Liver (tissue), 8 donors: ENCODE measurements at regions not wholly inside any gene's neighbourhood (a gene's known extent, or its start where the extent isn't known, plus 50 kb on each side); places are given as distances from the start of the nearest gene placed in this dataset.

Experiments
- DNase-seq: peaks from one replicate; pipeline ENCODE4 v3.0.0-alpha.2; 2017; ENCODE audit warnings: low spot score
- H3K27ac ChIP-seq, 2 donors: one replicate each; pipeline ENCODE4 v1.7.0; 2013; ENCODE audit warnings: inconsistent platforms in 2 of 2, low read length in 2 of 2, control low read depth in 1 of 2, low read depth in 1 of 2, mild to moderate bottlenecking in 1 of 2
- H3K27me3 ChIP-seq, 4 donors: one replicate each; pipeline versions ENCODE4 v1.6.1 to v1.7.0; 2013; ENCODE audit warnings: low read length in 3 of 4, inconsistent platforms in 1 of 4, mild to moderate bottlenecking in 1 of 4, moderate library complexity in 1 of 4; ENCODE audit not compliant: control insufficient read depth in 4 of 4, insufficient read depth in 4 of 4
- H3K36me3 ChIP-seq, 4 donors: one replicate each; pipeline versions ENCODE4 v1.6.1 to v1.7.0; 2013; ENCODE audit warnings: low read length in 3 of 4, mild to moderate bottlenecking in 3 of 4, low read depth in 1 of 4, moderate library complexity in 1 of 4; ENCODE audit not compliant: control insufficient read depth in 4 of 4, insufficient read depth in 3 of 4
- H3K4me1 ChIP-seq, 4 donors: one replicate each; pipeline versions ENCODE4 v1.6.1 to v1.7.0; 2013; ENCODE audit warnings: low read length in 3 of 4, mild to moderate bottlenecking in 3 of 4, moderate library complexity in 1 of 4; ENCODE audit not compliant: control insufficient read depth in 4 of 4, insufficient read depth in 4 of 4
- H3K4me3 ChIP-seq, 3 donors: one replicate each; pipeline versions ENCODE4 v1.6.1 to v1.7.0; 2013; ENCODE audit warnings: low read length in 3 of 3, control low read depth in 1 of 3, low read depth in 1 of 3, mild to moderate bottlenecking in 1 of 3
- H3K9ac ChIP-seq, 2 donors: one replicate each; pipeline ENCODE4 v1.7.0; 2013; ENCODE audit warnings: low read length in 2 of 2, mild to moderate bottlenecking in 2 of 2, moderate library complexity in 2 of 2, control low read depth in 1 of 2, low read depth in 1 of 2
- H3K9me3 ChIP-seq, 4 donors: one replicate each; pipeline versions ENCODE4 v1.6.1 to v1.7.0; 2013; ENCODE audit warnings: low read length in 3 of 4; ENCODE audit not compliant: control insufficient read depth in 4 of 4
- EGR1 ChIP-seq, 2 donors: IDR thresholded peaks; 2 replicates each; pipeline ENCODE4 v1.6.1; 2016 to 2018; ENCODE audit warnings: antibody characterized with exemption in 2 of 2, low read depth in 2 of 2
- FOXA1 ChIP-seq: IDR thresholded peaks from 2 replicates; pipeline ENCODE4 v1.6.1; 2016; ENCODE audit warnings: antibody characterized with exemption
- GABPA ChIP-seq, 2 donors: IDR thresholded peaks in 1 of 2; conservative IDR thresholded peaks in 1 of 2; 2 replicates each; pipeline ENCODE4 v1.6.1; 2016; ENCODE audit warnings: antibody characterized with exemption in 2 of 2, mild to moderate bottlenecking in 1 of 2, moderate library complexity in 1 of 2
- HNF4A ChIP-seq, 2 donors: conservative IDR thresholded peaks; 2 replicates each; pipeline ENCODE4 v1.6.1; 2016; ENCODE audit warnings: antibody characterized with exemption in 2 of 2, mild to moderate bottlenecking in 2 of 2
- HNF4G ChIP-seq: IDR thresholded peaks from 2 replicates; pipeline ENCODE4 v1.6.1; 2016; ENCODE audit warnings: antibody characterized with exemption
- JUND ChIP-seq, 2 donors: IDR thresholded peaks; 2 replicates each; pipeline ENCODE4 v1.6.1; 2016; ENCODE audit warnings: antibody characterized with exemption in 2 of 2
- RAD21 ChIP-seq, 2 donors: IDR thresholded peaks; 2 replicates each; pipeline ENCODE4 v1.6.1; 2016; ENCODE audit warnings: antibody characterized with exemption in 2 of 2, mild to moderate bottlenecking in 2 of 2
- RXRA ChIP-seq, 2 donors: IDR thresholded peaks; 2 replicates each; pipeline ENCODE4 v1.6.1; 2017 to 2018; ENCODE audit warnings: antibody characterized with exemption in 2 of 2, mild to moderate bottlenecking in 1 of 2
- TAF1 ChIP-seq: conservative IDR thresholded peaks from 2 replicates; pipeline ENCODE4 v1.6.1; 2016; ENCODE audit warnings: antibody characterized with exemption, mild to moderate bottlenecking
- YY1 ChIP-seq: IDR thresholded peaks from 2 replicates; pipeline ENCODE4 v1.6.1; 2016; ENCODE audit warnings: antibody characterized with exemption, mild to moderate bottlenecking
- WGBS: extraction: QIAGEN DNeasy Blood & Tissue Kit; methylation state at CpG from one replicate; pipeline ENCODE4 v1.1.7; 2013; 5-methylcytosine and 5-hydroxymethylcytosine counted together
- TF ChIP-seq, protein P1 (sequence below): IDR thresholded peaks from 2 replicates; pipeline ENCODE4 v1.6.1; 2016; ENCODE audit warnings: antibody characterized with exemption
- TF ChIP-seq, protein P2 (sequence below): IDR thresholded peaks from 2 replicates; pipeline ENCODE4 v1.6.1; 2016; ENCODE audit warnings: antibody characterized with exemption
- TF ChIP-seq, protein P3 (sequence below): IDR thresholded peaks from 2 replicates; pipeline ENCODE4 v1.6.1; 2016; ENCODE audit warnings: antibody characterized with exemption
- TF ChIP-seq, protein P4 (sequence below): fragments of 150-350 bp; IDR thresholded peaks from 2 replicates; pipeline ENCODE4 v1.5.1; 2017; ENCODE audit warnings: improper control_type of control experiment, low read depth, low read length; ENCODE audit not compliant: missing input control
- donor health status: healthy.
- donor health status: healthy.
- donor health status: healthy.
- donor health status: healthy.
- donor health status: healthy.

DNA sequence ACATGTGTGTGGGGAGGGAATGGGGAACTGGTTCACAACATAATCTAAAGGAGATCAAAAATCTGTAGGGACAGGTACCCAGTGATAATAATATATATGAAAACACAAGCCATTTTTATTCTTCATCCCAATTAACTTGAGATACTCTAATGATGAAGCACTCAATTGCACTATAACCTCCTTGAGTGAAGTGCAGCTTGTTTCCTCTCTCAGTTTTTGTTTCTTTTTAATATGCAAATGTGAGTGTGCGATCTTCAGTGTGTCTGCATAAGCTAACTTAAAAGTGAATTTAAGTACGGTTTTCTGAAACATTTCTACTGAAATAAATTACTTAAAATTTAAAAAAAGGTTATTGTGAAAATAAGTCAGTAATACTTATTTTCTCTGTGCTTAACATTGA is 623.5 kb downstream of the CDH11 start (continued):
- TF ChIP-seq, protein P1, sequence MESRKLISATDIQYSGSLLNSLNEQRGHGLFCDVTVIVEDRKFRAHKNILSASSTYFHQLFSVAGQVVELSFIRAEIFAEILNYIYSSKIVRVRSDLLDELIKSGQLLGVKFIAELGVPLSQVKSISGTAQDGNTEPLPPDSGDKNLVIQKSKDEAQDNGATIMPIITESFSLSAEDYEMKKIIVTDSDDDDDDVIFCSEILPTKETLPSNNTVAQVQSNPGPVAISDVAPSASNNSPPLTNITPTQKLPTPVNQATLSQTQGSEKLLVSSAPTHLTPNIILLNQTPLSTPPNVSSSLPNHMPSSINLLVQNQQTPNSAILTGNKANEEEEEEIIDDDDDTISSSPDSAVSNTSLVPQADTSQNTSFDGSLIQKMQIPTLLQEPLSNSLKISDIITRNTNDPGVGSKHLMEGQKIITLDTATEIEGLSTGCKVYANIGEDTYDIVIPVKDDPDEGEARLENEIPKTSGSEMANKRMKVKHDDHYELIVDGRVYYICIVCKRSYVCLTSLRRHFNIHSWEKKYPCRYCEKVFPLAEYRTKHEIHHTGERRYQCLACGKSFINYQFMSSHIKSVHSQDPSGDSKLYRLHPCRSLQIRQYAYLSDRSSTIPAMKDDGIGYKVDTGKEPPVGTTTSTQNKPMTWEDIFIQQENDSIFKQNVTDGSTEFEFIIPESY, result no peak

DNA sequence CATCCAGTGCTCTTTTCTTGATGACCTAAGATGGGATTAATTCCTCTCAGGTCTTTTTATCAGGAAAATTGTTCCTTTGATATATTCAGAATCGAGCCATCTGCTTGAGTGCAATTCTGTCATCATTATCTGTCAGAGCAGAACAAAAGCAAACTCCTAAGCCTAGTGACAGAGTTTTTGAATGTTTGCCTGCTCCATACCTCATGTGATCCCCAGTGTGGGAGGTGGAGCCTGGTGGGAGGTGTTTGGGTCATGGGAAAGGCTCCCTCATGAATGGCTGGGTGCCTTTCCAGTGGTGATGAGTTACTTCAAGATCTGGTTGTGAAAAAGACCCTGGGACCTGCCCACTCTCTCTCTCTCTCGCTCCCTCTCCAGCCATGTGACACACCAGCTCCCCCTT is 628.2 kb downstream of the CDH11 start:
- TF ChIP-seq GABPA (IDR thresholded peaks at IDR 0.05 in 1 of 2, conservative IDR thresholded peaks at IDR 0.05 in 1 of 2), result no peak
- TF ChIP-seq, protein P1, result no peak
- TF ChIP-seq, protein P2, sequence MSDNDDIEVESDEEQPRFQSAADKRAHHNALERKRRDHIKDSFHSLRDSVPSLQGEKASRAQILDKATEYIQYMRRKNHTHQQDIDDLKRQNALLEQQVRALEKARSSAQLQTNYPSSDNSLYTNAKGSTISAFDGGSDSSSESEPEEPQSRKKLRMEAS, result no peak
- TF ChIP-seq, protein P3, sequence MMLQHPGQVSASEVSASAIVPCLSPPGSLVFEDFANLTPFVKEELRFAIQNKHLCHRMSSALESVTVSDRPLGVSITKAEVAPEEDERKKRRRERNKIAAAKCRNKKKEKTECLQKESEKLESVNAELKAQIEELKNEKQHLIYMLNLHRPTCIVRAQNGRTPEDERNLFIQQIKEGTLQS, result no peak
- no peak for TF ChIP-seq HNF4A (conservative IDR thresholded peaks at IDR 0.05)
- TF ChIP-seq EGR1 (IDR thresholded peaks at IDR 0.05; ENCODE audit: low read depth in 2 of 2), result no peak
- no peak for TF ChIP-seq JUND (IDR thresholded peaks at IDR 0.05)
- no peak for TF ChIP-seq TAF1
- TF ChIP-seq HNF4G, result no peak
- no peak for TF ChIP-seq FOXA1
- no peak for TF ChIP-seq RXRA (IDR thresholded peaks at IDR 0.05)
- Histone ChIP-seq H3K9me3 (no peaks in the 10 kb centered on the region), H3K4me1 (no peaks in the 10 kb centered on the region), H3K27ac (no peak overlapping the region), H3K27me3 (no peaks in the 10 kb centered on the region), H3K36me3 (no peaks in the 10 kb centered on the region), H3K9ac (no peak overlapping the region), H3K4me3 (no peak overlapping the region)
- DNase-seq, result no peak
- WGBS, result 64% methylated on average over 2 of the region's 2 CpGs

DNA sequence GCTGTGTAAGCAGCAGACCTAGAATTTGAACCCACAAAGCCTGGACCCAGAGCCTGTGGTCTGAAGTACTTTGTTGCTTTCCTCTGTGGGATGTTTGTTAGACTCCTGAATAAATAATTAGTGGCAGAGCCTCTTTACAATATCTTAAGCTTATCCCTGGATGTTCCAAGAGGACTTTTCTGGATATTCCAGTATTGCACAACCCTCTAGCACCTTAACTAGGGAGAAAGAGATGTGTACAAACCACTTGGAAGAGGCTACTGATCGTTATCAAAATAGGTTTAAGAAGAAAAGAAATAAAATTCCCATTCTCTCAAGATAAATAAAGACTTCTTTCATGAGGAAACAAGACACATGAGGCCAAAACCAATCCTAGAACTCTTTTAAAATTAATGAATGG is 632.4 kb downstream of the CDH11 start:
- no peaks in the 10 kb centered on the region for H3K27me3 ChIP-seq
- H3K9me3 ChIP-seq, result no peaks in the 10 kb centered on the region
- no peaks in the 10 kb centered on the region for H3K36me3 ChIP-seq
- DNase-seq, result no peak
- H3K9ac ChIP-seq, result no peak overlapping the region
- no peak overlapping the region for H3K4me3 ChIP-seq
- H3K4me1 ChIP-seq, result no peaks in the 10 kb centered on the region
- no peak for TF ChIP-seq TAF1
- no peak for TF ChIP-seq RAD21 (IDR thresholded peaks at IDR 0.05)
- TF ChIP-seq, protein P4, sequence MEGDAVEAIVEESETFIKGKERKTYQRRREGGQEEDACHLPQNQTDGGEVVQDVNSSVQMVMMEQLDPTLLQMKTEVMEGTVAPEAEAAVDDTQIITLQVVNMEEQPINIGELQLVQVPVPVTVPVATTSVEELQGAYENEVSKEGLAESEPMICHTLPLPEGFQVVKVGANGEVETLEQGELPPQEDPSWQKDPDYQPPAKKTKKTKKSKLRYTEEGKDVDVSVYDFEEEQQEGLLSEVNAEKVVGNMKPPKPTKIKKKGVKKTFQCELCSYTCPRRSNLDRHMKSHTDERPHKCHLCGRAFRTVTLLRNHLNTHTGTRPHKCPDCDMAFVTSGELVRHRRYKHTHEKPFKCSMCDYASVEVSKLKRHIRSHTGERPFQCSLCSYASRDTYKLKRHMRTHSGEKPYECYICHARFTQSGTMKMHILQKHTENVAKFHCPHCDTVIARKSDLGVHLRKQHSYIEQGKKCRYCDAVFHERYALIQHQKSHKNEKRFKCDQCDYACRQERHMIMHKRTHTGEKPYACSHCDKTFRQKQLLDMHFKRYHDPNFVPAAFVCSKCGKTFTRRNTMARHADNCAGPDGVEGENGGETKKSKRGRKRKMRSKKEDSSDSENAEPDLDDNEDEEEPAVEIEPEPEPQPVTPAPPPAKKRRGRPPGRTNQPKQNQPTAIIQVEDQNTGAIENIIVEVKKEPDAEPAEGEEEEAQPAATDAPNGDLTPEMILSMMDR, result no peak
- no peak for TF ChIP-seq HNF4G
- TF ChIP-seq FOXA1, result no peak
- no peak for TF ChIP-seq GABPA (IDR thresholded peaks at IDR 0.05 in 1 of 2, conservative IDR thresholded peaks at IDR 0.05 in 1 of 2)
- TF ChIP-seq YY1, result no peak
- 68% methylated on average over 1 of the region's 1 CpG for WGBS
- H3K27ac ChIP-seq, result no peak overlapping the region
